ENCODE measurements at regions not wholly inside any gene's neighbourhood (a gene's known extent, or its start where the extent isn't known, plus 50 kb on each side); places are given as distances from the start of the nearest gene placed in this dataset.

DNA sequence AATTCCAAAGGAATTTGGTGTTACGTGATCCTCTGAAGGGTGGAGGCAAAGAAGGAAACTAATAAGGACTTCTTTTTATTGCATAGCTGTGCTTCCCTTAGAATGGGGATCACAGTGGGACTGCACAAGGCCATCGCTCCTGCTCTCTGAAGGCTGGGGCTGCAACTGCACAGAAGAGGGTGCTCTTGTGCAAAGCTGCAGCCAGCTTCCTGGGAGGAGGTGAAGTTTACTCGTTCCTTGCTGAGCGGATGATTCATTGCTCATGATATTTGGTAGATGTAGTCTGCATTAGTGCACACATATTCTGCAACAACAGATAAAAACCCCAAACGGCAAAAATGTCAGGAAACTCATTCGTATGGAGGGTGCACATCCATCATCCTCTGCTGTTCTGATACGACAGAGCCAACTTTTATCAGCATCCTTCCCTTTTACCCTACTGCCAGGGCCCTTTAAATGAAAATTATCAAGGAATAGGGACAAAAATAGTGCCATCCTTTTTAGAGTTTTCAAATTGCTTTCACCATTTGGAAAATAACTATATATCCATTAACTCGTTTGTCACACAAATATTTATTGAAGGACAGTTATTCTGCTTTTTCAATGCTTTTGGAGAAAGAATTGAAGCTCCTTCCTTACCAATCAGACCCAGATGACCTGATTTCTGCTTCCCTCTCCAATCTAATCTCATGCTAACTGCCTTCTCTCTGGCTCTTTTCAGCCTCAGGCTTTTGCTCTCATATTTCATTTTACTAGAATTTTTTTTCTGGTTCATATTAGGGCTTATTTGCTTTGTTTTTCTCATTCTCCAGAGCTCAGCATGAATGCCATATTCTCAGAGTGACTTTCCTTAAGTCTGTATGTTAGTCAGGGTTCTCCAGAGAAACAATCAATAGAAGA lies 263.6 kb downstream of the DUSP10 start:
- in situ Hi-C loops (cut with HindIII; ENCODE audit: extremely low pct_ligation_motif_present, low pct_unique_long_range_greater_than_20kb): no loop called here
- BruUV-seq (replicated peaks): no TSS peak

More for the DNA sequence above, 263.6 kb downstream of the DUSP10 start:
- H4K20me1 ChIP-seq (ENCODE audit: insufficient read depth, low read length): no peaks in the 10 kb centered on the region
- no peaks in the 10 kb centered on the region for H3K79me2 ChIP-seq (ENCODE audit: insufficient read depth, low read length)
- no peak overlapping the region for H3K4me2 ChIP-seq (ENCODE audit: low read depth, low read length)
- ChIA-PET CTCF (ENCODE audit: low intra/inter-chr PET ratio, low total read pairs) (interaction anchor here (1.3 kb wide), 1 partner anchor 529 kb away, joined by 3 read pairs; no protein-coding TSS in a partner anchor), POLR2A (no interaction called here)
- no peaks in the 10 kb centered on the region for H3K27me3 ChIP-seq (ENCODE audit: control insufficient read depth in 1 of 2, insufficient read depth in 2 of 2, low read length in 2 of 2)
- H3K27ac ChIP-seq (ENCODE audit: extremely low read length, insufficient read depth, low read length): no peak overlapping the region
- H3K36me3 ChIP-seq (replicated peaks in 1 of 2; ENCODE audit: control insufficient read depth in 1 of 2, insufficient read depth in 2 of 2, low read length in 2 of 2): no peaks in the 10 kb centered on the region
- H2AFZ ChIP-seq (ENCODE audit: low read length): no peak overlapping the region
- H3K4me3 ChIP-seq (replicated peaks in 1 of 3; ENCODE audit: insufficient read depth in 1 of 3, low read depth in 2 of 3, low read length in 3 of 3): no peak overlapping the region
- FAIRE-seq (no peak), ATAC-seq (peak; percentile 92), DNase-seq (ENCODE audit: low spot score) (peak; percentile 12)
- WGBS (ENCODE audit: low lambda C conversion rate): 3% methylated on average over 6 of the region's 8 CpGs
- intact Hi-C loops (cut with micrococcal nuclease; ENCODE audit: unreplicated experiment): loop anchor here (1.0 to 5.0 kb wide), 4 partner anchors 265 to 977 kb away; no protein-coding TSS in a partner anchor
- TF ChIP-seq STAG1 (CRISPR knock-in tag; IDR thresholded peaks at IDR 0.05): peak; percentile 90
- TF ChIP-seq ZNF225 (CRISPR knock-in tag; IDR thresholded peaks at IDR 0.05): no peak
- no peak for TF ChIP-seq CERS6 (CRISPR knock-in tag; IDR thresholded peaks at IDR 0.05)
- TF ChIP-seq SMC3 (IDR thresholded peaks at IDR 0.05; ENCODE audit: low read length): peak; percentile 70
- TF ChIP-seq FOSL2 (CRISPR knock-in tag; IDR thresholded peaks at IDR 0.05): peak; percentile 56
- TF ChIP-seq RAD21 (CRISPR knock-in tag; IDR thresholded peaks at IDR 0.05): peak; percentile 57
- TF ChIP-seq HINFP (CRISPR knock-in tag; IDR thresholded peaks at IDR 0.05; ENCODE audit: low read depth): no peak
- TF ChIP-seq NFYC (CRISPR knock-in tag; IDR thresholded peaks at IDR 0.05): no peak
- TF ChIP-seq, protein P1, sequence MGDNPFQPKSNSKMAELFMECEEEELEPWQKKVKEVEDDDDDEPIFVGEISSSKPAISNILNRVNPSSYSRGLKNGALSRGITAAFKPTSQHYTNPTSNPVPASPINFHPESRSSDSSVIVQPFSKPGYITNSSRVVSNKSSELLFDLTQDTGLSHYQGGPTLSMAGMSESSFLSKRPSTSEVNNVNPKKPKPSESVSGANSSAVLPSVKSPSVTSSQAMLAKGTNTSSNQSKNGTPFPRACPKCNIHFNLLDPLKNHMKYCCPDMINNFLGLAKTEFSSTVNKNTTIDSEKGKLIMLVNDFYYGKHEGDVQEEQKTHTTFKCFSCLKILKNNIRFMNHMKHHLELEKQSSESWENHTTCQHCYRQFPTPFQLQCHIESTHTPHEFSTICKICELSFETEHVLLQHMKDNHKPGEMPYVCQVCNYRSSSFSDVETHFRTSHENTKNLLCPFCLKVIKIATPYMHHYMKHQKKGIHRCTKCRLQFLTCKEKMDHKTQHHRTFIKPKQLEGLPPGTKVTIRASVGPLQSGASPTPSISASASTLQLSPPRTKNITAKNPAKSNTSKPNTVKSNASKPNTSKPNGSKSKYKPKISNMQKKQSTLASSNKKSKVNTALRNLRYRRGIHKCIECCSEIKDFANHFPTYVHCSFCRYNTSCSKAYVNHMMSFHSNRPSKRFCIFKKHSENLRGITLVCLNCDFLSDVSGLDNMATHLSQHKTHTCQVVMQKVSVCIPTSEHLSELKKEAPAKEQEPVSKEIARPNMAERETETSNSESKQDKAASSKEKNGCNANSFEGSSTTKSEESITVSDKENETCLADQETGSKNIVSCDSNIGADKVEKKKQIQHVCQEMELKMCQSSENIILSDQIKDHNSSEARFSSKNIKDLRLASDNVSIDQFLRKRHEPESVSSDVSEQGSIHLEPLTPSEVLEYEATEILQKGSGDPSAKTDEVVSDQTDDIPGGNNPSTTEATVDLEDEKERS (CRISPR knock-in tag; IDR thresholded peaks at IDR 0.05): no peak
- TF ChIP-seq, protein P2, sequence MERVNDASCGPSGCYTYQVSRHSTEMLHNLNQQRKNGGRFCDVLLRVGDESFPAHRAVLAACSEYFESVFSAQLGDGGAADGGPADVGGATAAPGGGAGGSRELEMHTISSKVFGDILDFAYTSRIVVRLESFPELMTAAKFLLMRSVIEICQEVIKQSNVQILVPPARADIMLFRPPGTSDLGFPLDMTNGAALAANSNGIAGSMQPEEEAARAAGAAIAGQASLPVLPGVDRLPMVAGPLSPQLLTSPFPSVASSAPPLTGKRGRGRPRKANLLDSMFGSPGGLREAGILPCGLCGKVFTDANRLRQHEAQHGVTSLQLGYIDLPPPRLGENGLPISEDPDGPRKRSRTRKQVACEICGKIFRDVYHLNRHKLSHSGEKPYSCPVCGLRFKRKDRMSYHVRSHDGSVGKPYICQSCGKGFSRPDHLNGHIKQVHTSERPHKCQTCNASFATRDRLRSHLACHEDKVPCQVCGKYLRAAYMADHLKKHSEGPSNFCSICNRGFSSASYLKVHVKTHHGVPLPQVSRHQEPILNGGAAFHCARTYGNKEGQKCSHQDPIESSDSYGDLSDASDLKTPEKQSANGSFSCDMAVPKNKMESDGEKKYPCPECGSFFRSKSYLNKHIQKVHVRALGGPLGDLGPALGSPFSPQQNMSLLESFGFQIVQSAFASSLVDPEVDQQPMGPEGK (CRISPR knock-in tag; IDR thresholded peaks at IDR 0.05): no peak
- no peak for TF ChIP-seq RFXANK (CRISPR knock-in tag; IDR thresholded peaks at IDR 0.05)
- TF ChIP-seq CTCF (CRISPR knock-in tag; IDR thresholded peaks at IDR 0.05): peak; percentile 80
- no peak overlapping the region for H3K9ac ChIP-seq (ENCODE audit: insufficient read depth, low read depth, low read length)
- no peaks in the 10 kb centered on the region for H3K9me3 ChIP-seq (ENCODE audit: low read length)
- H3K4me1 ChIP-seq (ENCODE audit: insufficient read depth, low read length): no peaks in the 10 kb centered on the region

Data from HepG2 (cell line).